ENCODE measurements at regions not wholly inside any gene's neighbourhood (a gene's known extent, or its start where the extent isn't known, plus 50 kb on each side); places are given as distances from the start of the nearest gene placed in this dataset.

DNA sequence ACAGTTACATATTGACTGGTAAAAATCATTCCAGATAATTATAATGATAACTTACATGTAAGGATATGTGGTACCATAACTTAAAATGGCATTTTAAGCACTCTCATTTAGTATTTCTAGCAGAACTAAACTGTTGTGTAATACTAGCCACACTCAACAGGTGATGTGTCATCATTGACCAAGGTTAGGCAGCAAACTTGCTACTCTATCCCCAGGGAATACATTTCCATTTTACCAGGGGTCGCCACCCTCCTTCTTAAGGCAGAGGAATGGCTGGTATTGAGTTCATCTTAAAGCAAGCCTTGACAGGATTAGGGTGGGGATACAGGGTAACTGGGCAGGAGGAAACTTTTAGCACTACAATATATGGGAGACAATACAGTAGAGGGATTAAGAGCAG lies 259.8 kb upstream of the CAMK1G start:
- Histone ChIP-seq H3K4me1 (ENCODE audit: control insufficient read depth, insufficient read depth, low read length) (peaks cover 5% of the 10 kb centered on the region), H3K36me3 (ENCODE audit: control insufficient read depth, insufficient read depth, low read length) (no peaks in the 10 kb centered on the region), H3K4me3 (ENCODE audit: low read length) (no peak overlapping the region), H3K9me3 (replicated peaks; ENCODE audit: control insufficient read depth, low read depth, low read length) (no peaks in the 10 kb centered on the region), H3K27ac (ENCODE audit: low read length) (no peak overlapping the region), H3K27me3 (ENCODE audit: control insufficient read depth, insufficient read depth, low read length) (no peaks in the 10 kb centered on the region)
- DNase-seq: no peak
- WGBS (ENCODE audit: insufficient coverage): no CpG with 5 or more reads among the region's 1 CpG

DNA sequence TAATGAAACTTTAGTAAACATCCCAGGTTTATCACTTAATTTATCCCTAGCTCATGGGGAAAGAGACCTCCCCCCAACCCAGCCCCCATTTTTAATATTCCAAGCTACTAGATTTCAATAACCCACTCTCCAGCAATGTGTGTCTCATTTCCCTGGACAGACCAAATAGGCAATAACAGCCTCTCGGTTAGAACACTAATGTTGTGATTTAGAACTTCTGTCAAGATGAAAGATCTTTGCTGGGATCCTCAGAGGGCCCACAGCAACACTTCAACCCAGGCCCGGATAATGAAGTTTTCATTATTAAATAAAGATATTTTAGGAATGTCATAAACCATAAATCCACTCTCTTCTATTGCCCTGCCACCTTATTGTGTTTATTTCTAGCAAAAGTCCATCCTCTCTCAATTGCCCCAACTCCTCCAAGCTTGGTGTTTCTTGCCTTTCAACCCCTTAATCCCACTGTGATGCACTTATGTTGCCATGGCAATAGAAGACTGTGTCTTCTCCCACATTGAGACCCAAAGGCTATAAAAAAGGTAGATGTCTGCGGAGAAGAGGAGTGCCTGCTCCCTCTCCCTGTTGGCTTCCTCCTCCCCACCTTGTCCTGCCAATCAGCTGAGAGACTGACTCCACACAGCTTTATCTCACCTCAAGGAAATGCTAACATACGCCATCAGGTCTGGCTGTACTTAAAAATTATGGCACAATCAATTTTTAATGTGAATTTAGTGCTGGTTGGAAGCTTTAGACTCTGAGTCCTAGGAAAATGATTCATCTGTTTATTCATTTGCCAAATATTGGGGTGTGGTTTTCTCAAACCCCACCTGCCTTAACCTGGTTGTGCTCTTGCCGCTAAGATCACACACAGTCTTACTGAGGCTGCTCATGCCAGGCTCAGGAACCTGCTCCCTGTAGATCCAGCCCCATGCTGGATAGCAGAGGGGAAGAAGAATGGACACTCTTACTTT lies 258.3 kb upstream of the CAMK1G start:
- DNase-seq: no peak
- Histone ChIP-seq H3K36me3 (ENCODE audit: control insufficient read depth, insufficient read depth, low read length) (no peaks in the 10 kb centered on the region), H3K27me3 (ENCODE audit: control insufficient read depth, insufficient read depth, low read length) (peaks cover 2% of the 10 kb centered on the region), H3K4me3 (ENCODE audit: low read length) (no peak overlapping the region), H3K4me1 (ENCODE audit: control insufficient read depth, insufficient read depth, low read length) (peaks cover 5% of the 10 kb centered on the region), H3K27ac (ENCODE audit: low read length) (no peak overlapping the region), H3K9me3 (replicated peaks; ENCODE audit: control insufficient read depth, low read depth, low read length) (no peaks in the 10 kb centered on the region)
- no CpG with 5 or more reads among the region's 5 CpGs for WGBS (ENCODE audit: insufficient coverage)

DNA sequence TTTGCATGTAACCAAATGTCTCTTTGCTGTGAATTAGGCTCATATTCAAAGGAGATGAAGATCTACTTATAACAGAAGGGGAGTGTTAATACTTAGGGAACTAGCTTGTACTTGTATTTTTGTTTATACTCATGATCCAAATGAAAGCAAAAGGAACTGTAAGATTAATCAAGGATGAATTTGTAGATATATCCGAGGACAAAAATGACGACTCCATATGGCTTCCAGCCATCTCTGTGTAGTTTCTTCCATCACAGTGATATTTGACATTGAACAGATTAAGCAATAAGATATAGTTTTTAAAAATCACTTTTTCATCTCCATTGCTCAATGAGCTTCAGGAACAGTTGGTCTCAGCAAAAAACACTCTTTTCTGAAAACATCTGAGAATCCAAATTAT lies 257.4 kb upstream of the CAMK1G start:
- H3K9me3 ChIP-seq (replicated peaks; ENCODE audit: control insufficient read depth, low read depth, low read length): no peaks in the 10 kb centered on the region
- H3K36me3 ChIP-seq (ENCODE audit: control insufficient read depth, insufficient read depth, low read length): no peaks in the 10 kb centered on the region
- DNase-seq: peak; percentile 38
- no CpG with 5 or more reads among the region's 2 CpGs for WGBS (ENCODE audit: insufficient coverage)
- H3K4me3 ChIP-seq (ENCODE audit: low read length): no peak overlapping the region
- H3K27ac ChIP-seq (ENCODE audit: low read length): no peak overlapping the region
- peaks cover 5% of the 10 kb centered on the region for H3K4me1 ChIP-seq (ENCODE audit: control insufficient read depth, insufficient read depth, low read length)
- H3K27me3 ChIP-seq (ENCODE audit: control insufficient read depth, insufficient read depth, low read length): peaks cover 2% of the 10 kb centered on the region

DNA sequence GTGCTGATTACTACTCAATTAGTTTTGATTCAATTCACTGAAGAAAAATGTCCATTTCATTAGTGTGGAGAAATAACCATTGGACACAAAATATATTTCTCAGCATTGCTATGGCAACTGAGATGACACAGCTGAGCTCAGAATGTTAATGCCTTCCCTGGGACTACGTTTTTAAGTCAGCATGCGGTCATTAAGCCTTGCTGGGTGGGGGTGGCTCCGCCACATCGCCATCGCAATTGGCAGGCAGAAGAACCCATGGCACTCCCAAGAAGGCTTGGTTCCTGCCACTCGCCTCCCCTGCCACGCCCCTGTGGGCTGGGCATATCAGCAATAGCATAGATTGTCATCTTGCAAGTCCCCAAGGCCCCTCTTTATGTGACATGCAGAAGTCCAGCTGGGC lies 256.7 kb upstream of the CAMK1G start:
- peak; percentile 86 for DNase-seq
- WGBS (ENCODE audit: insufficient coverage): 57% methylated on average over 6 of the region's 7 CpGs

DNA sequence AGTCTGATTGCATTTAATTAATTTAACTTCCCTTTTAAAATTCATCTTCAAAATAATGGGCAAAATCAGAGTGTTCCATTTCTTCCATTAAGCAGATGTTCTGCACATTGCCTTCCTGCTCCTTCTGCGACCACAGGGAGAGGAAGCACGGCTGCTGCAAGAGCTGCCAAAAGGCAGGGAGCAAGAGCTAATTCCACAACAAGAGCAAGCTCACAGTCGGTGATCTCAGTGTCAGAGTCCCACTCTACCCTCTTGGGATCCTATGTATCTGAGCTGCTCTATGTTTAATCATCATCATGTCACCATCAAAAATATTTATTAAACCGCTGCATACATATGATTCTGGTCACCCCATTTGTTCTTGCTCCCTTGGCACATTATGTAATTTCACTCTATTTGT lies 255.3 kb upstream of the CAMK1G start:
- Histone ChIP-seq H3K4me3 (ENCODE audit: low read length) (no peak overlapping the region), H3K27me3 (ENCODE audit: control insufficient read depth, insufficient read depth, low read length) (peaks cover 2% of the 10 kb centered on the region), H3K9me3 (replicated peaks; ENCODE audit: control insufficient read depth, low read depth, low read length) (no peaks in the 10 kb centered on the region), H3K36me3 (ENCODE audit: control insufficient read depth, insufficient read depth, low read length) (no peaks in the 10 kb centered on the region), H3K4me1 (ENCODE audit: control insufficient read depth, insufficient read depth, low read length) (peaks cover 5% of the 10 kb centered on the region), H3K27ac (ENCODE audit: low read length) (peak overlapping the region; percentile 20)
- peak; percentile 79 for DNase-seq
- WGBS (ENCODE audit: insufficient coverage): 0% methylated on average over 1 of the region's 4 CpGs

More for the DNA sequence above, 256.7 kb upstream of the CAMK1G start:
- Histone ChIP-seq H3K36me3 (ENCODE audit: control insufficient read depth, insufficient read depth, low read length) (no peaks in the 10 kb centered on the region), H3K4me3 (ENCODE audit: low read length) (no peak overlapping the region), H3K27ac (ENCODE audit: low read length) (peak overlapping the region; percentile 51), H3K9me3 (replicated peaks; ENCODE audit: control insufficient read depth, low read depth, low read length) (no peaks in the 10 kb centered on the region), H3K27me3 (ENCODE audit: control insufficient read depth, insufficient read depth, low read length) (peaks cover 2% of the 10 kb centered on the region), H3K4me1 (ENCODE audit: control insufficient read depth, insufficient read depth, low read length) (peaks cover 5% of the 10 kb centered on the region)

DNA sequence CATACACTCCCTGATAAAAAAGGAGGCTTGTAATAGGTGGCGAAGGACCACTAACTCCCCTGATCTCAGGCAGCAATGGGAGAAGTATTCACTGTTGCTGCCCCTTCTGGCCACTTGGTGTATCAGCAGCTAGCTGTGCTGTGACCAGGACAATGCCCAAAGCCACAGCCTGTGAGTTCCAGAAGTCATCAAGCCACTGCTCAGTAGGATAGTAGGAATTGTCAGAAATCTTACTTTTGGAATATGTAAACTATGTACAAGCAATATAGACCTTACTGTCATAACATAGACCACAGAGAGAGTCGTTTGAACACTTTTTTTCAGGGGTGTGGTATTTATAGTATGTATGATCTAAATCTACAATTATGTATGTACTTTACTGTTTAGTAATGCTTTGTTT lies 248.3 kb upstream of the CAMK1G start:
- no peak overlapping the region for H3K27ac ChIP-seq (ENCODE audit: low read length)
- no peak for DNase-seq
- no peaks in the 10 kb centered on the region for H3K36me3 ChIP-seq (ENCODE audit: control insufficient read depth, insufficient read depth, low read length)
- no peaks in the 10 kb centered on the region for H3K9me3 ChIP-seq (replicated peaks; ENCODE audit: control insufficient read depth, low read depth, low read length)
- no peak overlapping the region for H3K4me3 ChIP-seq (ENCODE audit: low read length)
- WGBS (ENCODE audit: insufficient coverage): no CpG with 5 or more reads among the region's 2 CpGs
- H3K4me1 ChIP-seq (ENCODE audit: control insufficient read depth, insufficient read depth, low read length): no peaks in the 10 kb centered on the region
- no peaks in the 10 kb centered on the region for H3K27me3 ChIP-seq (ENCODE audit: control insufficient read depth, insufficient read depth, low read length)

DNA sequence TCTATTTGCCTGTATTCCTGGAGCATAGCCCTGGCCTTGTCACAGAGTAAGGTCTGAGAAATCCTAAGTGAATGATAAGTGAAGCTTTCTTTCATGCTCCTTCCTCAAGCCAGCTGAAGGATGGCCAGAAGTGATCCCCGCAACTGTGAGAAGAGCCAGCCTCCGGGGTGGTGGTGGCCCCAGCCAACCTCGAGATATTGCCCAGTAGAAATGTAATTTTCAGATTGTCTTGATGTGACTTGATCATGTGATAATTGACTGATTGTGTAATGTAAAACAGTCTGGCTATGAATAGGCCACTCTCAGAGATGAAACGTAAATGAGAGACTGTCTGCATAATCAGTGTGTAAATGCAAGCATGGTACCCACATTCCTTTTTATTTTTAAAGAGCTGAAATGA lies 242.4 kb upstream of the CAMK1G start:
- Histone ChIP-seq H3K27me3 (ENCODE audit: control insufficient read depth, insufficient read depth, low read length) (peaks cover 2% of the 10 kb centered on the region), H3K4me3 (ENCODE audit: low read length) (no peak overlapping the region), H3K4me1 (ENCODE audit: control insufficient read depth, insufficient read depth, low read length) (peaks cover 5% of the 10 kb centered on the region), H3K27ac (ENCODE audit: low read length) (no peak overlapping the region), H3K9me3 (replicated peaks; ENCODE audit: control insufficient read depth, low read depth, low read length) (no peaks in the 10 kb centered on the region), H3K36me3 (ENCODE audit: control insufficient read depth, insufficient read depth, low read length) (no peaks in the 10 kb centered on the region)
- no CpG with 5 or more reads among the region's 4 CpGs for WGBS (ENCODE audit: insufficient coverage)
- DNase-seq: peak; percentile 15

DNA sequence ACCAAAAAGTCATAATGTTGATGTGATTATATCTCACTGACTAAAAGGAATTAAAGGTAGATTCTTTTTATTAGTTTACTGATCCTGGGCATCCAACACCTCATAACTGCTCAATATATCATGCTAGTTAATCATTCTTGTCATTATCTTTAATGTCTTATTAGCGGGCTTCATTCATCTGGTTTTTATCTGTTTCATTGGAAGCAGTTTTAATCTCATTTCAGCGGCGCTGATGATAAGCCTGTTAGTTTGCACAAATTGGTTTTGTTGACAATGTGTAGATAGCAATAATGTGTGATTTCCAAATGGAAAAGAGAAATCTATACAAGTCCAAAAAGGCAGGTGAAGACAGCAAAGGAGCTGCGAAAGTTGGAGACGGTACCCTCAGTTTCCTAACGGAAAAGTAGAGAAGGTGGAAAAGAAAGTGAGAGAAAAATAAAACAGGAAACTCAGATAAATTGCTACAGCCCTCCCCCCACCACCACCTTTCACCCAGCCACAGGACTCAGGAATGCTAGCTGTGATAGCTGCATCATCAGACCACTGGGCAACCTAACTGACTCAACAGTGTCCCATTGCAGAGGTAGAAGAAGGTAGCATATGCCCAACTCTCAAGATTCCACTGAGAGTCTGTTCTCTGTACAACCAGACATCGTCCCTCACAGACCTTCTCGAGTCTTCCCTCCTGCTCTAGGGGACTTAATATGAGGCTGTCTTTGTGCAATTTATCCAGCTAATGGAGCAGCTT lies 241.7 kb upstream of the CAMK1G start:
- DNase-seq: no peak
- 43% methylated on average over 4 of the region's 8 CpGs for WGBS (ENCODE audit: insufficient coverage)
- Histone ChIP-seq H3K9me3 (replicated peaks; ENCODE audit: control insufficient read depth, low read depth, low read length) (no peaks in the 10 kb centered on the region), H3K27me3 (ENCODE audit: control insufficient read depth, insufficient read depth, low read length) (peaks cover 2% of the 10 kb centered on the region), H3K36me3 (ENCODE audit: control insufficient read depth, insufficient read depth, low read length) (no peaks in the 10 kb centered on the region), H3K4me3 (ENCODE audit: low read length) (no peak overlapping the region), H3K4me1 (ENCODE audit: control insufficient read depth, insufficient read depth, low read length) (peaks cover 5% of the 10 kb centered on the region), H3K27ac (ENCODE audit: low read length) (peak overlapping the region; percentile 73)

DNA sequence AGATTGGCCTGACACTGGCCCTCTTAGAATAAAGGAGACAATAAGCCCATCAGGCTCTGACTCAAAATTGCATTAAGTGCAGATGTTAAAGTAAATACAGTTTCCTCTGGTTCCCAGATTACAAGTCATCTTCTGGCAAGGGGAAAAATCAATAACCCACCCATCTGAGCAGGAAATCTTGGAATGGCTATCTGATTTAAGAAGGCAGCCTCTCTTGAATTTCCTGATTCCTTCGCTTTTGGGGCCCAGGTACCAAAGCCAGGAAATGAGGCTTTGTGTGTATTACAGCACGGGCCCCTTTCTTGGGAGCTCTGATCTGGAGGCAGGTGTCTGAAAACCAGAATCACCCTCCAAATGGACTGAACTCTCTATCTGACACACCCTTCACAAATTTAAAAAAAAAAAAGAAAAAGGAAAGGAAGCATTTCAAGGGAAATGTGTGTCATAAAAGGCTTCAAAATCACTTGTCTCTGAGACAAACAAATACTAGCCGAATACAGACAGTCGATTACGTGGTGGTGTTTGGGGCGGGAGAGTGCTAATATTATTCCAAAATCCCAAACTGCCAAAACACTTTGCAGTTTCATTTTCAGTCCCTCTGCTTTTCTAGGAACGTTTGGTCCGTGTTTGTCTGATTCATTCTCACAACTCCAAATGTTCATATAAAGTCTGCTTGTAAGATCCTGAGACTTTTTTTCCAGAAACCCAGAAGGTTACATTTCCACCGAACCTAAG lies 240.9 kb upstream of the CAMK1G start:
- DNase-seq: peak; percentile 82
- no peaks in the 10 kb centered on the region for H3K36me3 ChIP-seq (ENCODE audit: control insufficient read depth, insufficient read depth, low read length)
- WGBS (ENCODE audit: insufficient coverage): no CpG with 5 or more reads among the region's 9 CpGs
- H3K27ac ChIP-seq (ENCODE audit: low read length): peak overlapping the region; percentile 73
- H3K9me3 ChIP-seq (replicated peaks; ENCODE audit: control insufficient read depth, low read depth, low read length): no peaks in the 10 kb centered on the region
- H3K4me1 ChIP-seq (ENCODE audit: control insufficient read depth, insufficient read depth, low read length): peaks cover 5% of the 10 kb centered on the region
- H3K27me3 ChIP-seq (ENCODE audit: control insufficient read depth, insufficient read depth, low read length): peaks cover 2% of the 10 kb centered on the region
- H3K4me3 ChIP-seq (ENCODE audit: low read length): no peak overlapping the region

DNA sequence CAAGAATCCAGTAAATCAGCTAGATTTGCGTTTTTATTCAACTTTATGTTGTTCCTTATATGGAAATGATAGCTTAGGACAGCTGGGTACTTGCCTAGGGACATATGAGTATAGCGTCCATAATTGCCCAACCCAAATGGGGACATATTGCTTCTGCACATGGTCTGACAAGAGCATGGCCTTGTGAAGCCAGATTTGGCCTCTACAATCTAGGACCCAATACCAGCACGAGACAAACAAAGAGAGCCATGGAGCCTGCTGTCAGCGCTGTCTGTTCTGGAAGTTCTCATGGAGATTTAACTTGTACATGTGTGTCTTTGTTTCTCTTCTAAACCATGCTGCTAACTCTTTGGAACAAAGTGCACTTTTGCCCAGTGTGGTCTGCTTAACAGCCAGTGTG lies 240.0 kb upstream of the CAMK1G start:
- peaks cover 2% of the 10 kb centered on the region for H3K27me3 ChIP-seq (ENCODE audit: control insufficient read depth, insufficient read depth, low read length)
- no peaks in the 10 kb centered on the region for H3K9me3 ChIP-seq (replicated peaks; ENCODE audit: control insufficient read depth, low read depth, low read length)
- no CpG with 5 or more reads among the region's 4 CpGs for WGBS (ENCODE audit: insufficient coverage)
- no peak overlapping the region for H3K4me3 ChIP-seq (ENCODE audit: low read length)
- no peak for DNase-seq
- peak overlapping the region; percentile 73 for H3K27ac ChIP-seq (ENCODE audit: low read length)
- no peaks in the 10 kb centered on the region for H3K36me3 ChIP-seq (ENCODE audit: control insufficient read depth, insufficient read depth, low read length)
- peaks cover 5% of the 10 kb centered on the region for H3K4me1 ChIP-seq (ENCODE audit: control insufficient read depth, insufficient read depth, low read length)
